Right lobe of liver (tissue), 4 donors: ENCODE measurements at regions not wholly inside any gene's neighbourhood (a gene's known extent, or its start where the extent isn't known, plus 50 kb on each side); places are given as distances from the start of the nearest gene placed in this dataset.

Source experiments
- POLR2A ChIP-seq: fragments of 450-650 bp; IDR thresholded peaks from one replicate; pipeline ENCODE4 v1.6.1; 2017; ENCODE audit warnings: antibody characterized with exemption, mild to moderate bottlenecking
- TF ChIP-seq, protein P1 (sequence below), 4 donors: fragments of 200-600 bp in 3 of 4; fragments of 450-650 bp in 1 of 4; IDR thresholded peaks; one replicate each; pipeline versions ENCODE4 v1.5.1 to v1.8.0; 2016 to 2022; ENCODE audit warnings: antibody characterized with exemption in 4 of 4, mild to moderate bottlenecking in 2 of 4
- donor health status: DM: no; HTN: no; CAD: no.
- donor health status: DM: no; HTN: no; CAD: no.
- donor health status: DM: no; HTN: yes; CAD: no.

DNA sequence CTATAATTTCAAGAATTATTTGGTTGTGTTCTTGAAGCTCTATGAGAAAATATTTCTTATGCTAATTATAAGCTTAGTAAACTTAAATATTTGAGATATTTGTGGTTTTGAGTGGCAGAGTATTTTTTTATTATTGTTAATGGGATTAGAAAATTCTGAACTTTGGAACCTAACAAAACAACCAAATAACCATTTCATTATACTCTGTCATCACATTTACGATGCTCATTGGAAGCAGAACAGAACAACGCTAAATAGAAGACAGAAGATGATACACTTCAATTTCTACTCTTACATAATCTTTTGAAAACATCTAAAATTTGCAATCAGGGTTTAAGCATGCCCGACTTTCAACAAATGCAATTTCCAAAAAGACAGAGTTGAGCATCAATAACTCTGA lies 270.2 kb downstream of the PTPRC start:
- TF ChIP-seq POLR2A: no peak
- TF ChIP-seq, protein P1, sequence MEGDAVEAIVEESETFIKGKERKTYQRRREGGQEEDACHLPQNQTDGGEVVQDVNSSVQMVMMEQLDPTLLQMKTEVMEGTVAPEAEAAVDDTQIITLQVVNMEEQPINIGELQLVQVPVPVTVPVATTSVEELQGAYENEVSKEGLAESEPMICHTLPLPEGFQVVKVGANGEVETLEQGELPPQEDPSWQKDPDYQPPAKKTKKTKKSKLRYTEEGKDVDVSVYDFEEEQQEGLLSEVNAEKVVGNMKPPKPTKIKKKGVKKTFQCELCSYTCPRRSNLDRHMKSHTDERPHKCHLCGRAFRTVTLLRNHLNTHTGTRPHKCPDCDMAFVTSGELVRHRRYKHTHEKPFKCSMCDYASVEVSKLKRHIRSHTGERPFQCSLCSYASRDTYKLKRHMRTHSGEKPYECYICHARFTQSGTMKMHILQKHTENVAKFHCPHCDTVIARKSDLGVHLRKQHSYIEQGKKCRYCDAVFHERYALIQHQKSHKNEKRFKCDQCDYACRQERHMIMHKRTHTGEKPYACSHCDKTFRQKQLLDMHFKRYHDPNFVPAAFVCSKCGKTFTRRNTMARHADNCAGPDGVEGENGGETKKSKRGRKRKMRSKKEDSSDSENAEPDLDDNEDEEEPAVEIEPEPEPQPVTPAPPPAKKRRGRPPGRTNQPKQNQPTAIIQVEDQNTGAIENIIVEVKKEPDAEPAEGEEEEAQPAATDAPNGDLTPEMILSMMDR (IDR thresholded peaks at IDR 0.05): no peak
